Thyroid gland (tissue), 4 donors: ENCODE measurements at regions not wholly inside any gene's neighbourhood (a gene's known extent, or its start where the extent isn't known, plus 50 kb on each side); places are given as distances from the start of the nearest gene placed in this dataset.

Source experiments
- POLR2A ChIP-seq, 2 donors: fragments of 450-650 bp; IDR thresholded peaks; one replicate each; pipeline ENCODE4 v1.6.1; 2017; ENCODE audit warnings: antibody characterized with exemption in 2 of 2, mild to moderate bottlenecking in 2 of 2, moderate library complexity in 1 of 2
- TF ChIP-seq, protein P1 (sequence below), 6 experiments: fragments of 200-600 bp in 3 of 6; fragments of 450-650 bp in 3 of 6; sonication (generic) in 3 of 6; IDR thresholded peaks; one replicate each; pipeline ENCODE4 v1.5.1; 2016 to 2019; ENCODE audit warnings: antibody characterized with exemption in 6 of 6, mild to moderate bottlenecking in 2 of 6, inconsistent platforms in 1 of 6, moderate library complexity in 1 of 6

- TF ChIP-seq, protein P1, sequence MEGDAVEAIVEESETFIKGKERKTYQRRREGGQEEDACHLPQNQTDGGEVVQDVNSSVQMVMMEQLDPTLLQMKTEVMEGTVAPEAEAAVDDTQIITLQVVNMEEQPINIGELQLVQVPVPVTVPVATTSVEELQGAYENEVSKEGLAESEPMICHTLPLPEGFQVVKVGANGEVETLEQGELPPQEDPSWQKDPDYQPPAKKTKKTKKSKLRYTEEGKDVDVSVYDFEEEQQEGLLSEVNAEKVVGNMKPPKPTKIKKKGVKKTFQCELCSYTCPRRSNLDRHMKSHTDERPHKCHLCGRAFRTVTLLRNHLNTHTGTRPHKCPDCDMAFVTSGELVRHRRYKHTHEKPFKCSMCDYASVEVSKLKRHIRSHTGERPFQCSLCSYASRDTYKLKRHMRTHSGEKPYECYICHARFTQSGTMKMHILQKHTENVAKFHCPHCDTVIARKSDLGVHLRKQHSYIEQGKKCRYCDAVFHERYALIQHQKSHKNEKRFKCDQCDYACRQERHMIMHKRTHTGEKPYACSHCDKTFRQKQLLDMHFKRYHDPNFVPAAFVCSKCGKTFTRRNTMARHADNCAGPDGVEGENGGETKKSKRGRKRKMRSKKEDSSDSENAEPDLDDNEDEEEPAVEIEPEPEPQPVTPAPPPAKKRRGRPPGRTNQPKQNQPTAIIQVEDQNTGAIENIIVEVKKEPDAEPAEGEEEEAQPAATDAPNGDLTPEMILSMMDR (IDR thresholded peaks at IDR 0.05), result no peak
- TF ChIP-seq POLR2A (IDR thresholded peaks at IDR 0.05), result no peak
These were observed 183.6 kb upstream of the MAP3K1 start for GRCh38 chr5:56631719-56632118.
